ENCODE measurements at regions not wholly inside any gene's neighbourhood (a gene's known extent, or its start where the extent isn't known, plus 50 kb on each side); places are given as distances from the start of the nearest gene placed in this dataset.

GRCh38 chr1:63710308-63710707 lies 63.5 kb upstream of the ROR1 start:
- Histone ChIP-seq H3K27ac (no peak overlapping the region), H3K9me3 (no peaks in the 10 kb centered on the region), H3K36me3 (no peaks in the 10 kb centered on the region), H3K4me3 (no peak overlapping the region), H3K4me1 (peaks cover 8 to 36% (median 27%) of the 10 kb centered on the region in 3 donors), H3K27me3 (peaks cover 0 to 6% (median 0%) of the 10 kb centered on the region in 4 donors)
- TF ChIP-seq POLR2A (IDR thresholded peaks at IDR 0.05) (no peak), CTCF (IDR thresholded peaks at IDR 0.05) (no peak)
- intact Hi-C loops (cut with DNase I): no loop called here
- DNase-seq: no peak
- 91 to 95% methylated on average over 4 of the region's 4 CpGs for WGBS, 2 donors

GRCh38 chr1:63710761-63711380 lies 62.9 kb upstream of the ROR1 start:
- H3K4me1 ChIP-seq: peaks cover 8 to 30% (median 22%) of the 10 kb centered on the region in 3 donors
- peaks cover 0 to 6% (median 0%) of the 10 kb centered on the region in 4 donors for H3K27me3 ChIP-seq
- TF ChIP-seq POLR2A (IDR thresholded peaks at IDR 0.05) (no peak), CTCF (IDR thresholded peaks at IDR 0.05) (no peak)
- H3K9me3 ChIP-seq: no peaks in the 10 kb centered on the region
- no peak for DNase-seq
- WGBS, 2 donors: 100% methylated on average over 1 of the region's 1 CpG
- intact Hi-C loops (cut with DNase I): no loop called here
- no peak overlapping the region for H3K4me3 ChIP-seq
- H3K36me3 ChIP-seq: no peaks in the 10 kb centered on the region
- no peak overlapping the region for H3K27ac ChIP-seq

GRCh38 chr1:63713041-63713440 lies 60.8 kb upstream of the ROR1 start:
- WGBS, 2 donors: 78 to 90% methylated on average over 3 of the region's 3 CpGs
- no peaks in the 10 kb centered on the region for H3K27me3 ChIP-seq
- intact Hi-C loops (cut with DNase I): no loop called here
- peaks cover 8 to 28% (median 15%) of the 10 kb centered on the region in 3 donors for H3K4me1 ChIP-seq
- H3K4me3 ChIP-seq: no peak overlapping the region
- DNase-seq: no peak
- TF ChIP-seq POLR2A (IDR thresholded peaks at IDR 0.05): no peak
- TF ChIP-seq CTCF (IDR thresholded peaks at IDR 0.05): no peak
- no peak overlapping the region for H3K27ac ChIP-seq
- no peaks in the 10 kb centered on the region for H3K36me3 ChIP-seq
- H3K9me3 ChIP-seq: no peaks in the 10 kb centered on the region

GRCh38 chr1:63713627-63714481 lies 60.0 kb upstream of the ROR1 start:
- peaks cover 8 to 28% (median 15%) of the 10 kb centered on the region in 3 donors for H3K4me1 ChIP-seq
- whole genome bisulfite sequencing, 2 donors: 45 to 81% methylated on average over 2 to 5 of the region's 6 CpGs
- no peaks in the 10 kb centered on the region for H3K9me3 ChIP-seq
- peak overlapping the region in 1 of 4 donors; percentile 36 for H3K27ac ChIP-seq
- no peak for DNase-seq
- intact Hi-C loops (cut with DNase I): no loop called here
- no peak overlapping the region for H3K4me3 ChIP-seq
- no peaks in the 10 kb centered on the region for H3K36me3 ChIP-seq
- H3K27me3 ChIP-seq: no peaks in the 10 kb centered on the region
- TF ChIP-seq CTCF (IDR thresholded peaks at IDR 0.05) (no peak), POLR2A (IDR thresholded peaks at IDR 0.05) (no peak)

- no peaks in the 10 kb centered on the region for H3K9me3 ChIP-seq
- H3K36me3 ChIP-seq: no peaks in the 10 kb centered on the region
- H3K4me1 ChIP-seq: peaks cover 8 to 28% (median 15%) of the 10 kb centered on the region in 3 donors
- no peak for TF ChIP-seq POLR2A (IDR thresholded peaks at IDR 0.05)
- no peak for TF ChIP-seq CTCF (IDR thresholded peaks at IDR 0.05)
- H3K4me3 ChIP-seq: no peak overlapping the region
- WGBS, 2 donors: 25% methylated on average over 2 of the region's 2 CpGs; no CpG with 5 or more reads in 1 of the 2 donors
- no peaks in the 10 kb centered on the region for H3K27me3 ChIP-seq
- intact Hi-C loops (cut with DNase I): no loop called here
- peak overlapping the region in 1 of 4 donors; percentile 36 for H3K27ac ChIP-seq
- no peak for DNase-seq
Observed at GRCh38 chr1:63714482-63714760, 59.4 kb upstream of the ROR1 start.

Data from esophagus squamous epithelium (tissue), 5 donors.